HepG2 (cell line): ENCODE measurements at regions not wholly inside any gene's neighbourhood (a gene's known extent, or its start where the extent isn't known, plus 50 kb on each side); places are given as distances from the start of the nearest gene placed in this dataset.

Experiments used
- ATAC-seq: fragments of 200-7000 bp; cut with Tn5 transposase; 3 replicates; pipeline ENCODE4 v1.9.1; 2020; ENCODE audit warnings: mild to moderate bottlenecking, moderate library complexity
- BruUV-seq: library from RNA; stranded (reverse); fragments of 400-500 nt; replicated peaks from 2 replicates; lab custom pipeline; 2021; lab: Mats Ljungman, UMichigan
- CTCF ChIA-PET: fragments of 300-600 bp; formaldehyde crosslinking; extraction: SDS; loops from one replicate; lab custom pipeline; 2021; ENCODE audit warnings: low total read pairs, inconsistent platforms, low intra/inter-chr PET ratio; lab: Yijun Ruan, JAX
- POLR2A ChIA-PET: fragments of 350-600 bp; sonication (Branson Sonifier 250); formaldehyde crosslinking; loops from one replicate; lab custom pipeline; 2020; ENCODE audit warnings: antibody characterized with exemption, inconsistent platforms; lab: Yijun Ruan, JAX
- DNase-seq: peaks from one replicate; pipeline ENCODE4 v3.0.0-alpha.2; 2015; ENCODE audit warnings: low spot score
- FAIRE-seq: peaks from 3 replicates; lab custom pipeline; 2011; peaks lifted over from hg19 to GRCh38; lab: Jason Lieb, UNC
- H2AFZ ChIP-seq: one replicate; pipeline ENCODE4 v1.6.1; 2011; ENCODE audit warnings: low read length, inconsistent platforms
- H3K27ac ChIP-seq: fragments of 300-600 bp; 3 replicates; pipeline ENCODE4 v1.8.0; 2011; ENCODE audit warnings: mixed run types, mild to moderate bottlenecking, mixed read lengths, low read length, inconsistent platforms; ENCODE audit not compliant: insufficient read depth; ENCODE audit errors: extremely low read length
- H3K27me3 ChIP-seq, 2 experiments: fragments of 200-600 bp in 1 of 2; 2 replicates in 1 of 2; 3 replicates in 1 of 2; pipeline versions ENCODE4 v1.6.0 to v1.8.0; 2011; ENCODE audit warnings: low read length in 2 of 2, mild to moderate bottlenecking in 2 of 2, moderate library complexity in 2 of 2, inconsistent platforms in 1 of 2; ENCODE audit not compliant: insufficient read depth in 2 of 2, control insufficient read depth in 1 of 2
- H3K36me3 ChIP-seq, 2 experiments: fragments of 200-600 bp in 1 of 2; replicated peaks in 1 of 2; 2 replicates in 1 of 2; 3 replicates in 1 of 2; pipeline versions ENCODE4 v1.5.1 to v1.8.0; 2011; ENCODE audit warnings: low read length in 2 of 2, inconsistent platforms in 1 of 2; ENCODE audit not compliant: insufficient read depth in 2 of 2, control insufficient read depth in 1 of 2
- H3K4me1 ChIP-seq: 2 replicates; pipeline ENCODE4 v1.5.1; 2012; ENCODE audit warnings: low read length, inconsistent platforms; ENCODE audit not compliant: insufficient read depth
- H3K4me2 ChIP-seq: 2 replicates; pipeline ENCODE4 v1.6.0; 2011; ENCODE audit warnings: low read depth, low read length, inconsistent platforms
- H3K4me3 ChIP-seq, 3 experiments: fragments of 200-600 bp in 1 of 3; sonication (generic), shearing (Covaris generic) in 1 of 3; replicated peaks in 1 of 3; 2 replicates each; pipeline ENCODE4 v1.5.1; 2011 to 2016; ENCODE audit warnings: low read length in 3 of 3, inconsistent platforms in 2 of 3, low read depth in 2 of 3, mild to moderate bottlenecking in 2 of 3, control low read depth in 1 of 3, mixed read lengths in 1 of 3; ENCODE audit not compliant: insufficient read depth in 1 of 3
- H3K79me2 ChIP-seq: one replicate; pipeline ENCODE4 v1.6.1; 2011; ENCODE audit warnings: low read length, inconsistent platforms; ENCODE audit not compliant: insufficient read depth
- H3K9ac ChIP-seq: 2 replicates; pipeline ENCODE4 v1.6.0; 2011; ENCODE audit warnings: mild to moderate bottlenecking, low read depth, low read length, inconsistent platforms; ENCODE audit not compliant: insufficient read depth
- H3K9me3 ChIP-seq: 2 replicates; pipeline ENCODE4 v1.5.1; 2012; ENCODE audit warnings: mild to moderate bottlenecking, low read length
- H4K20me1 ChIP-seq: 2 replicates; pipeline ENCODE4 v1.6.0; 2011; ENCODE audit warnings: inconsistent platforms, mild to moderate bottlenecking, low read length, moderate library complexity; ENCODE audit not compliant: insufficient read depth
- DNMT1 ChIP-seq: sonication (generic); formaldehyde crosslinking; IDR thresholded peaks from 2 replicates; pipeline ENCODE4 v1.5.1; 2020; ENCODE audit warnings: mild to moderate bottlenecking, missing genetic modification reagents
- FOXO1 ChIP-seq: sonication (generic); formaldehyde crosslinking; IDR thresholded peaks from 2 replicates; pipeline ENCODE4 v1.4.0; 2020; ENCODE audit warnings: missing genetic modification reagents
- GATAD2A ChIP-seq: IDR thresholded peaks from 2 replicates; pipeline ENCODE4 v1.6.1; 2016
- KAT8 ChIP-seq: IDR thresholded peaks from 2 replicates; pipeline ENCODE4 v1.6.1; 2016; ENCODE audit warnings: missing genetic modification reagents, missing compliant biosample characterization
- KLF6 ChIP-seq: IDR thresholded peaks from 2 replicates; pipeline ENCODE4 v1.8.0; 2016; ENCODE audit warnings: missing biosample characterization, missing genetic modification reagents
- NONO ChIP-seq, 2 experiments: fragments of 450-650 bp in 1 of 2; sonication (generic) in 1 of 2; formaldehyde crosslinking in 1 of 2; IDR thresholded peaks in 1 of 2; conservative IDR thresholded peaks in 1 of 2; 2 replicates each; pipeline versions ENCODE4 v1.6.1 to v1.8.0; 2017 to 2022; ENCODE audit warnings: mild to moderate bottlenecking in 1 of 2, missing genetic modification reagents in 1 of 2, moderate library complexity in 1 of 2
- PAWR ChIP-seq: sonication (generic); formaldehyde crosslinking; IDR thresholded peaks from 2 replicates; pipeline ENCODE4 v1.4.0; 2020; ENCODE audit warnings: missing genetic modification reagents, mild to moderate bottlenecking, borderline replicate concordance
- SETDB1 ChIP-seq: sonication (generic); formaldehyde crosslinking; IDR thresholded peaks from 2 replicates; pipeline ENCODE4 v1.5.1; 2020; ENCODE audit warnings: missing genetic modification reagents, mild to moderate bottlenecking, borderline replicate concordance
- SMC3 ChIP-seq: IDR thresholded peaks from 2 replicates; pipeline ENCODE4 v1.6.1; 2011; ENCODE audit warnings: low read length, improper control_type of control experiment
- ZC3H4 ChIP-seq: sonication (generic); formaldehyde crosslinking; IDR thresholded peaks from 2 replicates; pipeline ENCODE4 v1.4.0; 2020; ENCODE audit warnings: missing genetic modification reagents, borderline replicate concordance
- ZFP37 ChIP-seq: sonication (generic); formaldehyde crosslinking; IDR thresholded peaks from 2 replicates; pipeline ENCODE4 v1.4.0; 2020; ENCODE audit warnings: missing genetic modification reagents, borderline replicate concordance
- ZNF160 ChIP-seq: sonication (generic); formaldehyde crosslinking; IDR thresholded peaks from 2 replicates; pipeline ENCODE4 v1.8.0; 2022; ENCODE audit warnings: mild to moderate bottlenecking, inconsistent platforms, missing genetic modification reagents
- ZNF383 ChIP-seq: sonication (generic); formaldehyde crosslinking; IDR thresholded peaks from 2 replicates; pipeline ENCODE4 v1.4.0; 2020; ENCODE audit warnings: missing genetic modification reagents, mild to moderate bottlenecking, borderline replicate concordance
- ZNF761 ChIP-seq: sonication (generic); formaldehyde crosslinking; conservative IDR thresholded peaks from 2 replicates; pipeline ENCODE4 v1.4.0; 2020; ENCODE audit warnings: mild to moderate bottlenecking, missing genetic modification reagents
- WGBS: methylation state at CpG from one replicate; pipeline ENCODE4 v1.1.6; 2017; ENCODE audit warnings: low lambda C conversion rate; 5-methylcytosine and 5-hydroxymethylcytosine counted together
- in situ Hi-C: cut with HindIII; loops from 2 replicates; pipeline ENCODE4 v1.10.0; 2017; ENCODE audit warnings: low pct_unique_long_range_greater_than_20kb; ENCODE audit not compliant: extremely low pct_ligation_motif_present
- intact Hi-C: fragments of 100-400 bp; cut with micrococcal nuclease; formaldehyde crosslinking; loops from one replicate; pipeline ENCODE4 v1.10.0; 2022; ENCODE audit not compliant: unreplicated experiment
- TF ChIP-seq, protein P1 (sequence below): sonication (generic); formaldehyde crosslinking; IDR thresholded peaks from 2 replicates; pipeline ENCODE4 v1.4.0; 2020; ENCODE audit warnings: missing genetic modification reagents, borderline replicate concordance
- TF ChIP-seq, protein P2 (sequence below): sonication (generic); formaldehyde crosslinking; IDR thresholded peaks from 2 replicates; pipeline ENCODE4 v1.9.0; 2022; ENCODE audit warnings: low read depth, missing genetic modification reagents
- TF ChIP-seq, protein P3 (sequence below): sonication (generic); formaldehyde crosslinking; IDR thresholded peaks from 2 replicates; pipeline ENCODE4 v1.8.0; 2022; ENCODE audit warnings: missing genetic modification reagents, mild to moderate bottlenecking, borderline replicate concordance

DNA sequence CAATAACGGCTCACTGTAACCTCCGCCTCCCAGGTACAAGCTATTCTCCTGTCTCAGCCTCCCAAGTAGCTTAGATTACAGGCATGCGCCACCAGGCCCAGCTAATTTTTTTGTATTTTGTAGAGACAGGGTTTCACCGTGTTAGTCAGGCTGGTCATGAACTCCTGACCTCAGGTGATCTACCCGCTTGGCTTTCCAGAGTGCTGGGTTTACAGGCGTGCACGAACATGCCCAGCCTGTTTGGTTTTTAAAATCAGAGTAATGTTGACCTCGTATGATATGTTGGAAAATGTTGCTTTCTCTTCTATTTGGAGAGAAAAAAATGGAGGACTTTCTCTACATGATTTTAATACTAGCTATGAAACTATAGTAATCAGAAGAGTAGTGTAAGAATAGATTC is 386.2 kb downstream of the PTH2R start:
- 57% methylated on average over 8 of the region's 8 CpGs for WGBS
- H3K27me3 ChIP-seq: no peaks in the 10 kb centered on the region
- TF ChIP-seq FOXO1 (CRISPR knock-in tag) (no peak), ZNF383 (CRISPR knock-in tag) (no peak), ZNF160 (CRISPR knock-in tag) (no peak), KLF6 (CRISPR knock-in tag) (no peak), KAT8 (CRISPR knock-in tag) (no peak), ZFP37 (CRISPR knock-in tag) (no peak), SMC3 (no peak), ZNF761 (CRISPR knock-in tag) (no peak), ZC3H4 (no peak), PAWR (no peak), GATAD2A (no peak), DNMT1 (CRISPR knock-in tag) (no peak), SETDB1 (no peak), NONO (IDR thresholded peaks at IDR 0.05) (no peak), NONO (CRISPR knock-in tag; conservative IDR thresholded peaks at IDR 0.05) (no peak)
- TF ChIP-seq, protein P1, sequence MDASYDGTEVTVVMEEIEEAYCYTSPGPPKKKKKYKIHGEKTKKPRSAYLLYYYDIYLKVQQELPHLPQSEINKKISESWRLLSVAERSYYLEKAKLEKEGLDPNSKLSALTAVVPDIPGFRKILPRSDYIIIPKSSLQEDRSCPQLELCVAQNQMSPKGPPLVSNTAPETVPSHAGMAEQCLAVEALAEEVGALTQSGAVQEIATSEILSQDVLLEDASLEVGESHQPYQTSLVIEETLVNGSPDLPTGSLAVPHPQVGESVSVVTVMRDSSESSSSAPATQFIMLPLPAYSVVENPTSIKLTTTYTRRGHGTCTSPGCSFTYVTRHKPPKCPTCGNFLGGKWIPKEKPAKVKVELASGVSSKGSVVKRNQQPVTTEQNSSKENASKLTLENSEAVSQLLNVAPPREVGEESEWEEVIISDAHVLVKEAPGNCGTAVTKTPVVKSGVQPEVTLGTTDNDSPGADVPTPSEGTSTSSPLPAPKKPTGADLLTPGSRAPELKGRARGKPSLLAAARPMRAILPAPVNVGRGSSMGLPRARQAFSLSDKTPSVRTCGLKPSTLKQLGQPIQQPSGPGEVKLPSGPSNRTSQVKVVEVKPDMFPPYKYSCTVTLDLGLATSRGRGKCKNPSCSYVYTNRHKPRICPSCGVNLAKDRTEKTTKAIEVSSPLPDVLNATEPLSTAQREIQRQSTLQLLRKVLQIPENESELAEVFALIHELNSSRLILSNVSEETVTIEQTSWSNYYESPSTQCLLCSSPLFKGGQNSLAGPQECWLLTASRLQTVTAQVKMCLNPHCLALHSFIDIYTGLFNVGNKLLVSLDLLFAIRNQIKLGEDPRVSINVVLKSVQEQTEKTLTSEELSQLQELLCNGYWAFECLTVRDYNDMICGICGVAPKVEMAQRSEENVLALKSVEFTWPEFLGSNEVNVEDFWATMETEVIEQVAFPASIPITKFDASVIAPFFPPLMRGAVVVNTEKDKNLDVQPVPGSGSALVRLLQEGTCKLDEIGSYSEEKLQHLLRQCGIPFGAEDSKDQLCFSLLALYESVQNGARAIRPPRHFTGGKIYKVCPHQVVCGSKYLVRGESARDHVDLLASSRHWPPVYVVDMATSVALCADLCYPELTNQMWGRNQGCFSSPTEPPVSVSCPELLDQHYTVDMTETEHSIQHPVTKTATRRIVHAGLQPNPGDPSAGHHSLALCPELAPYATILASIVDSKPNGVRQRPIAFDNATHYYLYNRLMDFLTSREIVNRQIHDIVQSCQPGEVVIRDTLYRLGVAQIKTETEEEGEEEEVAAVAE (CRISPR knock-in tag): no peak
- TF ChIP-seq, protein P2, sequence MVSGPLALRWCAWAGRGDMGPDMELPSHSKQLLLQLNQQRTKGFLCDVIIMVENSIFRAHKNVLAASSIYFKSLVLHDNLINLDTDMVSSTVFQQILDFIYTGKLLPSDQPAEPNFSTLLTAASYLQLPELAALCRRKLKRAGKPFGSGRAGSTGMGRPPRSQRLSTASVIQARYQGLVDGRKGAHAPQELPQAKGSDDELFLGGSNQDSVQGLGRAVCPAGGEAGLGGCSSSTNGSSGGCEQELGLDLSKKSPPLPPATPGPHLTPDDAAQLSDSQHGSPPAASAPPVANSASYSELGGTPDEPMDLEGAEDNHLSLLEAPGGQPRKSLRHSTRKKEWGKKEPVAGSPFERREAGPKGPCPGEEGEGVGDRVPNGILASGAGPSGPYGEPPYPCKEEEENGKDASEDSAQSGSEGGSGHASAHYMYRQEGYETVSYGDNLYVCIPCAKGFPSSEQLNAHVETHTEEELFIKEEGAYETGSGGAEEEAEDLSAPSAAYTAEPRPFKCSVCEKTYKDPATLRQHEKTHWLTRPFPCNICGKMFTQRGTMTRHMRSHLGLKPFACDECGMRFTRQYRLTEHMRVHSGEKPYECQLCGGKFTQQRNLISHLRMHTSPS (CRISPR knock-in tag): no peak
- TF ChIP-seq, protein P3, sequence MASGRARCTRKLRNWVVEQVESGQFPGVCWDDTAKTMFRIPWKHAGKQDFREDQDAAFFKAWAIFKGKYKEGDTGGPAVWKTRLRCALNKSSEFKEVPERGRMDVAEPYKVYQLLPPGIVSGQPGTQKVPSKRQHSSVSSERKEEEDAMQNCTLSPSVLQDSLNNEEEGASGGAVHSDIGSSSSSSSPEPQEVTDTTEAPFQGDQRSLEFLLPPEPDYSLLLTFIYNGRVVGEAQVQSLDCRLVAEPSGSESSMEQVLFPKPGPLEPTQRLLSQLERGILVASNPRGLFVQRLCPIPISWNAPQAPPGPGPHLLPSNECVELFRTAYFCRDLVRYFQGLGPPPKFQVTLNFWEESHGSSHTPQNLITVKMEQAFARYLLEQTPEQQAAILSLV (CRISPR knock-in tag): no peak
- TF ChIP-seq, all 625 proteins: peak for 0

More for the DNA sequence above, 386.2 kb downstream of the PTH2R start:
- ATAC-seq (no peak), FAIRE-seq (no peak), DNase-seq (no peak)
- H4K20me1 ChIP-seq: no peaks in the 10 kb centered on the region
- no peak overlapping the region for H2AFZ ChIP-seq
- no TSS peak for BruUV-seq
- no peaks in the 10 kb centered on the region for H3K79me2 ChIP-seq
- in situ Hi-C loops (no loop called here), intact Hi-C loops (no loop called here)
- peaks cover 12% of the 10 kb centered on the region; the same call in 1 of the 2 replicates for H3K4me1 ChIP-seq
- H3K4me2 ChIP-seq: no peak overlapping the region
- no peak overlapping the region for H3K9ac ChIP-seq
- H3K36me3 ChIP-seq: no peaks in the 10 kb centered on the region
- no peak overlapping the region for H3K4me3 ChIP-seq
- no peak overlapping the region for H3K27ac ChIP-seq
- ChIA-PET POLR2A (no interaction called here), CTCF (no interaction called here)
- H3K9me3 ChIP-seq: no peaks in the 10 kb centered on the region
